H1 (cell line): ENCODE measurements at regions not wholly inside any gene's neighbourhood (a gene's known extent, or its start where the extent isn't known, plus 50 kb on each side); places are given as distances from the start of the nearest gene placed in this dataset.

Experiments
- CTCF ChIA-PET: fragments of 300-600 bp; sonication (Branson Sonifier 250); formaldehyde crosslinking; loops from one replicate; lab custom pipeline; 2021; ENCODE audit not compliant: partially characterized antibody; lab: Charles Lee
- POLR2A ChIA-PET: fragments of 300-600 bp; sonication (Branson Sonifier 250); formaldehyde crosslinking; loops from one replicate; lab custom pipeline; 2021; ENCODE audit warnings: inconsistent platforms; ENCODE audit not compliant: partially characterized antibody; lab: Charles Lee
- DNase-seq, 2 experiments: peaks; one replicate each; pipeline versions ENCODE4 v3.0.0 to v3.0.0-alpha.2; 2010 to 2022; ENCODE audit warnings: low spot score in 2 of 2, low read depth in 1 of 2, mixed read lengths in 1 of 2
- FAIRE-seq: peaks from 2 replicates; lab custom pipeline; 2011; peaks lifted over from hg19 to GRCh38; lab: Jason Lieb, UNC
- H2AFZ ChIP-seq: 2 replicates; pipeline ENCODE4 v1.8.1; 2012; ENCODE audit warnings: low read length, inconsistent platforms
- H2AK5ac ChIP-seq: 2 replicates; pipeline ENCODE4 v1.6.1; 2013; ENCODE audit warnings: low read depth, low read length
- H2BK120ac ChIP-seq: replicated peaks from 2 replicates; pipeline ENCODE3; 2013; ENCODE audit warnings: low read depth, low read length, inconsistent platforms
- H2BK12ac ChIP-seq: 2 replicates; pipeline ENCODE4 v1.6.1; 2013; ENCODE audit warnings: low read depth, low read length
- H2BK15ac ChIP-seq: 2 replicates; pipeline ENCODE4 v1.6.1; 2013; ENCODE audit warnings: low read length
- H2BK20ac ChIP-seq: 2 replicates; pipeline ENCODE4 v1.6.1; 2013; ENCODE audit warnings: low read length
- H2BK5ac ChIP-seq: 2 replicates; pipeline ENCODE4 v1.6.1; 2013; ENCODE audit warnings: low read depth, low read length
- H3K14ac ChIP-seq: 2 replicates; pipeline ENCODE4 v1.6.1; 2013; ENCODE audit warnings: inconsistent platforms; ENCODE audit not compliant: insufficient read length
- H3K18ac ChIP-seq: 2 replicates; pipeline ENCODE4 v1.6.1; 2013; ENCODE audit warnings: low read length; ENCODE audit errors: extremely low read depth
- H3K23ac ChIP-seq: 2 replicates; pipeline ENCODE4 v1.6.1; 2013; ENCODE audit warnings: inconsistent platforms; ENCODE audit not compliant: insufficient read length
- H3K23me2 ChIP-seq: 2 replicates; pipeline ENCODE4 v1.6.1; 2013; ENCODE audit warnings: low read depth, low read length
- H3K27ac ChIP-seq: 2 replicates; pipeline ENCODE4 v1.6.1; 2011; ENCODE audit warnings: low read depth, low read length, inconsistent platforms
- H3K27me3 ChIP-seq, 4 experiments: replicated peaks in 1 of 4; 1 replicate in 1 of 4; 2 replicates in 3 of 4; pipeline versions ENCODE4 v1.6.1 to v1.8.1; 2011 to 2013; ENCODE audit warnings: low read length in 3 of 4, mild to moderate bottlenecking in 3 of 4, inconsistent platforms in 2 of 4, mixed read lengths in 2 of 4, moderate library complexity in 1 of 4; ENCODE audit not compliant: control insufficient read depth in 3 of 4, insufficient read depth in 3 of 4; ENCODE audit errors: extremely low read depth in 1 of 4
- H3K36me3 ChIP-seq, 4 experiments: 2 replicates each; pipeline versions ENCODE4 v1.6.1 to v1.8.1; 2011 to 2013; ENCODE audit warnings: mild to moderate bottlenecking in 4 of 4, low read length in 3 of 4, moderate library complexity in 2 of 4, control low read depth in 1 of 4, inconsistent platforms in 1 of 4; ENCODE audit not compliant: insufficient read depth in 4 of 4, control insufficient read depth in 2 of 4
- H3K4ac ChIP-seq: replicated peaks from 2 replicates; pipeline ENCODE3; 2013; ENCODE audit warnings: low read length, low read depth, mixed read lengths, inconsistent platforms; ENCODE audit not compliant: insufficient read length
- H3K4me1 ChIP-seq, 4 experiments: replicated peaks in 1 of 4; 1 replicate in 1 of 4; 2 replicates in 3 of 4; pipeline versions ENCODE4 v1.6.1 to v1.8.1; 2011 to 2013; ENCODE audit warnings: low read length in 3 of 4, inconsistent platforms in 2 of 4, mixed read lengths in 1 of 4; ENCODE audit not compliant: insufficient read depth in 4 of 4, control insufficient read depth in 3 of 4
- H3K4me2 ChIP-seq, 2 experiments: 2 replicates each; pipeline versions ENCODE4 v1.6.1 to v1.8.1; 2011 to 2013; ENCODE audit warnings: low read depth in 2 of 2, low read length in 2 of 2, control low read depth in 1 of 2, inconsistent platforms in 1 of 2, mild to moderate bottlenecking in 1 of 2; ENCODE audit not compliant: insufficient read depth in 1 of 2
- H3K4me3 ChIP-seq, 4 experiments: fragments of 200-600, 300-600 bp in 1 of 4; sonication (generic), shearing (Covaris generic), sonication (Bioruptor Twin) in 1 of 4; 2 replicates each; pipeline versions ENCODE4 v1.5.1 to v1.8.1; 2011 to 2016; ENCODE audit warnings: low read length in 4 of 4, low read depth in 3 of 4, control low read depth in 2 of 4, inconsistent platforms in 2 of 4, mild to moderate bottlenecking in 2 of 4, mixed read lengths in 1 of 4, moderate library complexity in 1 of 4; ENCODE audit not compliant: insufficient read depth in 2 of 4; ENCODE audit errors: extremely low read depth in 1 of 4
- H3K56ac ChIP-seq: replicated peaks from 2 replicates; pipeline ENCODE3; 2013; ENCODE audit warnings: low read depth, mild to moderate bottlenecking, mixed read lengths, low read length, inconsistent platforms; ENCODE audit not compliant: insufficient read length
- H3K79me1 ChIP-seq: 2 replicates; pipeline ENCODE4 v1.6.1; 2013; ENCODE audit warnings: low read depth, low read length, control low read depth
- H3K79me2 ChIP-seq, 2 experiments: 2 replicates each; pipeline versions ENCODE4 v1.6.1 to v1.8.1; 2012 to 2013; ENCODE audit warnings: low read length in 2 of 2, mild to moderate bottlenecking in 2 of 2, inconsistent platforms in 1 of 2; ENCODE audit not compliant: insufficient read depth in 2 of 2, control insufficient read depth in 1 of 2
- H3K9ac ChIP-seq, 4 experiments: replicated peaks in 1 of 4; 1 replicate in 1 of 4; 2 replicates in 3 of 4; pipeline versions ENCODE4 v1.6.1 to v1.8.1; 2011 to 2013; ENCODE audit warnings: low read depth in 3 of 4, low read length in 3 of 4, control low read depth in 2 of 4, mild to moderate bottlenecking in 2 of 4, moderate library complexity in 2 of 4, inconsistent platforms in 1 of 4; ENCODE audit errors: extremely low read depth in 1 of 4
- H3K9me3 ChIP-seq, 2 experiments: 2 replicates each; pipeline versions ENCODE4 v1.6.1 to v1.8.1; 2012 to 2013; ENCODE audit warnings: mild to moderate bottlenecking in 2 of 2, moderate library complexity in 2 of 2, control low read depth in 1 of 2, inconsistent platforms in 1 of 2, low read depth in 1 of 2, low read length in 1 of 2, mixed read lengths in 1 of 2; ENCODE audit not compliant: insufficient read depth in 2 of 2
- H4K20me1 ChIP-seq, 2 experiments: replicated peaks in 1 of 2; 2 replicates each; pipeline versions ENCODE3 to v1.8.1; 2011 to 2013; ENCODE audit warnings: inconsistent platforms in 2 of 2, low read length in 2 of 2, mild to moderate bottlenecking in 1 of 2; ENCODE audit not compliant: insufficient read depth in 2 of 2, control insufficient read depth in 1 of 2
- H4K5ac ChIP-seq: 2 replicates; pipeline ENCODE4 v1.6.1; 2013; ENCODE audit warnings: low read length, low read depth, mixed read lengths, inconsistent platforms; ENCODE audit not compliant: insufficient read length
- H4K8ac ChIP-seq: 2 replicates; pipeline ENCODE4 v1.8.0; 2013; ENCODE audit warnings: mild to moderate bottlenecking, moderate library complexity, low read length, inconsistent platforms; ENCODE audit not compliant: insufficient read depth; ENCODE audit errors: extremely low read depth
- H4K91ac ChIP-seq: replicated peaks from 2 replicates; pipeline ENCODE3; 2013; ENCODE audit warnings: low read length, mixed read lengths, inconsistent platforms; ENCODE audit not compliant: insufficient read length
- ATF3 ChIP-seq: IDR thresholded peaks from 2 replicates; pipeline ENCODE4 v1.6.1; 2011; ENCODE audit warnings: low read depth, mild to moderate bottlenecking, low read length; ENCODE audit not compliant: insufficient read depth
- BACH1 ChIP-seq: IDR thresholded peaks from 2 replicates; pipeline ENCODE4 v1.6.1; 2012; ENCODE audit warnings: low read length, improper control_type of control experiment
- CHD1 ChIP-seq: IDR thresholded peaks from 2 replicates; pipeline ENCODE4 v1.6.1; 2012; ENCODE audit warnings: low read depth, low read length, improper control_type of control experiment
- EZH2 ChIP-seq: fragments of 200-600 bp; sonication (generic); IDR thresholded peaks from 2 replicates; pipeline ENCODE4 v1.7.1; 2012; ENCODE audit warnings: low read depth, mild to moderate bottlenecking, moderate library complexity, low read length, inconsistent platforms; ENCODE audit not compliant: severe bottlenecking
- GABPA ChIP-seq: IDR thresholded peaks from 2 replicates; pipeline ENCODE4 v1.6.1; 2011; ENCODE audit warnings: mild to moderate bottlenecking, low read length, moderate library complexity, borderline replicate concordance; ENCODE audit not compliant: insufficient read depth
- JUND ChIP-seq: IDR thresholded peaks from 2 replicates; pipeline ENCODE4 v1.6.1; 2011; ENCODE audit warnings: mild to moderate bottlenecking, improper control_type of control experiment, low read length
- KDM1A ChIP-seq: fragments of 200-600, 300-600 bp; sonication (generic); IDR thresholded peaks from 2 replicates; pipeline ENCODE4 v1.7.1; 2016; ENCODE audit warnings: mild to moderate bottlenecking, low read length, borderline replicate concordance
- NRF1 ChIP-seq: IDR thresholded peaks from 2 replicates; pipeline ENCODE4 v1.6.1; 2011; ENCODE audit warnings: mild to moderate bottlenecking, low read depth, low read length, improper control_type of control experiment
- POLR2AphosphoS5 ChIP-seq: IDR thresholded peaks from 2 replicates; pipeline ENCODE4 v1.6.1; 2011; ENCODE audit warnings: low read depth, low read length
- POU5F1 ChIP-seq: IDR thresholded peaks from 2 replicates; pipeline ENCODE4 v1.6.1; 2011; ENCODE audit warnings: low read depth, mild to moderate bottlenecking, low read length, moderate library complexity
- RAD21 ChIP-seq, 2 experiments: IDR thresholded peaks in 1 of 2; conservative IDR thresholded peaks in 1 of 2; 2 replicates each; pipeline ENCODE4 v1.6.1; 2011; ENCODE audit warnings: low read depth in 2 of 2, low read length in 2 of 2, improper control_type of control experiment in 1 of 2, inconsistent platforms in 1 of 2, mild to moderate bottlenecking in 1 of 2, moderate library complexity in 1 of 2
- RNF2 ChIP-seq: fragments of 200-900, 300-1000 bp; sonication (generic); IDR thresholded peaks from 2 replicates; pipeline ENCODE4 v1.7.1; 2016; ENCODE audit warnings: borderline replicate concordance, low read depth, mild to moderate bottlenecking, antibody characterized with exemption, low read length; ENCODE audit not compliant: poor library complexity, severe bottlenecking; ENCODE audit errors: missing control alignments
- SP2 ChIP-seq: IDR thresholded peaks from 2 replicates; pipeline ENCODE4 v1.6.1; 2012; ENCODE audit warnings: mild to moderate bottlenecking, low read length, inconsistent platforms
- TAF1 ChIP-seq: IDR thresholded peaks from 2 replicates; pipeline ENCODE4 v1.6.1; 2011; ENCODE audit warnings: mild to moderate bottlenecking, low read depth, low read length
- WGBS, 2 experiments: shearing (Covaris generic) in 1 of 2; methylation state at CpG; one replicate each; pipeline versions ENCODE4 v1.1.6 to v1.1.7; 2013 to 2015; ENCODE audit warnings: low lambda C conversion rate in 2 of 2, mixed read lengths in 2 of 2, inconsistent platforms in 1 of 2, low coverage in 1 of 2, missing lambda C conversion rate in 1 of 2; ENCODE audit not compliant: insufficient replicate concordance in 2 of 2, insufficient coverage in 1 of 2, insufficient read length in 1 of 2; ENCODE audit errors: extremely low coverage in 1 of 2, missing lambda C conversion rate in 1 of 2; 5-methylcytosine and 5-hydroxymethylcytosine counted together

GRCh38 chrX:3191201-3191600 is 149.9 kb downstream of the ARSF start:
- Histone ChIP-seq H2AK5ac (no peak overlapping the region), H3K4me3 (no peak overlapping the region), H4K20me1 (no peaks in the 10 kb centered on the region), H3K4ac (no peak overlapping the region), H3K14ac (no peak overlapping the region), H3K56ac (no peak overlapping the region), H2BK120ac (no peak overlapping the region), H3K18ac (no peak overlapping the region), H2AFZ (no peak overlapping the region), H2BK20ac (no peak overlapping the region), H2BK12ac (no peak overlapping the region), H2BK15ac (no peak overlapping the region), H3K4me2 (no peak overlapping the region), H4K5ac (no peak overlapping the region), H3K4me1 (no peaks in the 10 kb centered on the region), H4K91ac (no peak overlapping the region), H2BK5ac (no peak overlapping the region), H3K23me2 (no peaks in the 10 kb centered on the region), H3K79me2 (no peaks in the 10 kb centered on the region), H3K9me3 (no peaks in the 10 kb centered on the region), H3K27ac (no peak overlapping the region), H4K8ac (no peak overlapping the region), H3K23ac (no peak overlapping the region), H3K36me3 (no peaks in the 10 kb centered on the region), H3K79me1 (no peaks in the 10 kb centered on the region), H3K27me3 (no peaks in the 10 kb centered on the region), H3K9ac (no peak overlapping the region)
- 94% methylated on average over 3 of the region's 3 CpGs; no CpG with 5 or more reads in 1 of the 2 experiments for WGBS, 2 experiments
- no peak for FAIRE-seq
- POLR2A ChIA-PET: no interaction called here
- CTCF ChIA-PET: no interaction called here
- no peak for DNase-seq
- TF ChIP-seq TAF1: no peak
- TF ChIP-seq GABPA: no peak
- TF ChIP-seq POLR2AphosphoS5: no peak
- TF ChIP-seq RNF2: no peak
- no peak for TF ChIP-seq JUND
- TF ChIP-seq ATF3: no peak
- TF ChIP-seq KDM1A: no peak
- TF ChIP-seq BACH1: no peak
- TF ChIP-seq EZH2: no peak
- TF ChIP-seq POU5F1: no peak
- no peak for TF ChIP-seq RAD21 (IDR thresholded peaks at IDR 0.05 in 1 of 2, conservative IDR thresholded peaks at IDR 0.05 in 1 of 2; ENCODE audit: low read depth in 2 of 2, low read length in 2 of 2)
- no peak for TF ChIP-seq NRF1
- TF ChIP-seq CHD1: no peak
- no peak for TF ChIP-seq SP2
